HG03469 (cell line): ENCODE measurements at regions not wholly inside any gene's neighbourhood (a gene's known extent, or its start where the extent isn't known, plus 50 kb on each side); places are given as distances from the start of the nearest gene placed in this dataset.

Source experiments
- ATAC-seq: cut with Tn5 transposase; IDR thresholded peaks from one replicate; pipeline ENCODE4 v1.9.1; 2021; ENCODE audit warnings: mild to moderate bottlenecking, moderate library complexity, moderate number of reproducible peaks; ENCODE audit not compliant: unreplicated experiment

- ATAC-seq = no peak
Observed at GRCh38 chr12:22893878-22894277, 268.9 kb downstream of the ETNK1 start.

- ATAC-seq = no peak
Observed at GRCh38 chr12:22899184-22899583, 274.2 kb downstream of the ETNK1 start.

DNA sequence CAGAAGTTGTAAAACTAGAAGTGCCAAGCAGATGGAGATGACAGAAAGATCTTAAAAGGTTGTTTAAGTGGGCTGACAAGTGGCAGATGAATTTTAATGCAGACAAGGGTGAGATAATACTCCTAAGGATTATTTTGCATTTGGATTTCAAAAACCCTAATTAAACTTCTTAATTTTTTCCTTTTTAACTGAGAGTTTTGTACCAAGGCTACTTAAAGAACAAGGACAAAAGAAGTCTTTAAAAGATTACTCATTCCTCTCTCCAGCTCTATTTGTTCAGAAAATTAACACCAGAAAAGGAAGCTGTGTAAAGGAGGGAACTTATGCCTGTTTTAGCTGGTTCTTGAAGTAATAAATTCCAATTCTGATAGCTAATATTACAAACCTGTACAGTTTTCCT lies 275.4 kb downstream of the ETNK1 start:
- ATAC-seq = no peak

GRCh38 chr12:22904485-22904884 lies 279.5 kb downstream of the ETNK1 start:
- ATAC-seq = no peak

GRCh38 chr12:22916241-22916640 lies 291.3 kb downstream of the ETNK1 start:
- no peak for ATAC-seq

DNA sequence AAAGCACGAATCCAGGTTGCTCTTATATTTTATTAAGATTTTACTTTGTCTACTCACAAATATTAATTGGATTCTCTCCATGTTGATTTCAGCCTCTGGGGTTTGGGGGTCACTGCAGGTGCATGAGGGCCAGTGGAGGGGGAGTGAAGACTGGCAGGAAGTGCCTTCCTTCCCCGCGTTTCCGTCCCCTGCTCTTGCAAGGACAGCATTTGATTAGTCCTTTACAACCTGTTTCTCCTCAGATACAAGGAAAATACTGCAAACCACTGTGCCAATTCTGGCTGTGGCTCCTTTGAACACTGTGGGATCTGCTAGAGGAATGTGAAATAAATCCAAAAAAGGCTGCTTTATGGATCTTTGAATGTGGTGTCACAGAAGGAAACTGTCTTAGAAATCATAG lies 291.8 kb downstream of the ETNK1 start:
- no peak for ATAC-seq

GRCh38 chr12:22919883-22920282 lies 294.9 kb downstream of the ETNK1 start:
- no peak for ATAC-seq

- ATAC-seq = no peak
Observed at GRCh38 chr12:22923768-22924167, 298.8 kb downstream of the ETNK1 start.

DNA sequence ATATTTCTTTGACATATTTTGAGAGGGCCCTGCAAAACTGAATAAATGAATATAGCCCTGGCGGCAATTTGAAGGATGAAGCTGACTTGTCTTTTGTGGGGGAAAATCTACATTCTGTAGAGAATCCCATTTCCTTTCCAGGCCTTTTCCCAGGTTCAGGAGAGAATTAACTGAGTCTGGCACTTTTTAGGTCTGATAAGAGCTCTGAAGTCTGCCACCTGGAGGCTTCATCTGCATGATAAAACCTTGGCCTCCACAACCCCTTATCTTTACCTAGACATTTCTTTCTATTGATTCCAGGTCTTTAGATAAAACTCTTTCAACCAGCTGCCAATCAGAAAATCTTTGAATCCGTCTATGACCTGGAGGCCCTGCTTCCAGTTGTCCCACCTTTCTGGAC lies 299.4 kb downstream of the ETNK1 start:
- no peak for ATAC-seq

- no peak for ATAC-seq
Observed at GRCh38 chr12:22925623-22926022, 300.7 kb downstream of the ETNK1 start.

DNA sequence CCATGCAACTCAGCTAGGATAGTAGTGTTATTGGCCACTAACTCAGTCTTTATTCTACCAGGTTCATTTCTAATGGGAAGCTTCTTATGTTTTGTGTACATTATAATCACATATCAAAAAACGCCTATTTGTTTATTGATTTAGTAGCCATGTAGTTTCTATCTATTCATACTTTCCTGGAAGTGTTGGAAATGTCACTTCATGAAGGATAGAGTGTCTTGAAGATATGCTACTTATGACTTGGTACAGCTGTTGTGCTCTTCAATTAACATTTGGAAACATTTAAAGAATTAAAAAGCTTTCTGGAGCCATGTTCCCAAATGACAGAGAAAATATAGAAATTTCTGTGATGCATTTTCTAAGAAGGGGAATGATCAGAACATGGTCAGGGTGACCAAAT lies 307.5 kb downstream of the ETNK1 start:
- ATAC-seq = no peak

- no peak for ATAC-seq
Observed at GRCh38 chr12:22935090-22935489, 310.1 kb downstream of the ETNK1 start.

GRCh38 chr12:22935501-22935900 lies 310.5 kb downstream of the ETNK1 start:
- no peak for ATAC-seq

GRCh38 chr12:22938323-22938722 lies 313.4 kb downstream of the ETNK1 start:
- ATAC-seq = no peak

DNA sequence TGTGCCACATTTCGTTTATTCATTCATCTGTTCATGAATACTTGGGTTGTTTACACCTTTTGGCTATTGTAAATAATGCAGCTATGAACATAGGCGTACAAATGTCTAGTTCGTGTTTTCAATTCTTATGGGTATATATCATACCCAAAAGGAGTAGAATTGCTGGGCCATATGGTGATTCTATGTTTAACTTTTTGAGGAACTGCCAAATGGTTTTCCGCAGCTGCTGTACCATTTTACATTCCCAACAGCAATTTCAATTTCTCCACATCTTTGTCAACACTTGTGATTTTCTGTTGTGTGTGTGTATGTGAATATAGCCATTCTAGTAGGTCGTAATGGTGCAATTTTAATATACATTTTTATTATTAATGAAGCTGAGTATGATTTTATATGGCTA lies 326.2 kb downstream of the ETNK1 start:
- ATAC-seq = no peak

DNA sequence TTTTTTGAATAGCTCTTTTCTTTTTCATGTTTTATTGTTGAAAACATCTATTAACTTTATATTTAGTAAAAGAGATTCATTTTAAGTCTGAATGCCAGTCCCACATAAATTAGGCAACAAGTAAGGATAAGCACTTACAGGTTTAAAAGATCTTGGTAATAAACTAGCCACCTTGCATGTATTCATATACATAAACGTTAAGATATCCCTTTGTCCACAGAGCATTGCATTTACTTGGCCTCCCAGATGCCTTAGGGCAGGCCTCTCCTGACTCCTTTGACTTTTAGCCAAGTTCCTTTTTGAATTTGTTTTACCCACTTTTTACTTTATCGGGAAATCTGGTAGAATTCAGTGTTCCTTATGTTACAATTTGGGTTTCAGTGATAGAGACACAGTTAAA lies 331.7 kb downstream of the ETNK1 start:
- ATAC-seq = no peak

GRCh38 chr12:22967171-22967570 lies 342.2 kb downstream of the ETNK1 start:
- no peak for ATAC-seq

GRCh38 chr12:22969521-22969920 lies 344.6 kb downstream of the ETNK1 start:
- no peak for ATAC-seq

- no peak for ATAC-seq
Observed at GRCh38 chr12:22971247-22971646, 346.3 kb downstream of the ETNK1 start.

- no peak for ATAC-seq
Observed at GRCh38 chr12:22971701-22972191, 346.8 kb downstream of the ETNK1 start.

GRCh38 chr12:22974865-22975264 lies 349.9 kb downstream of the ETNK1 start:
- ATAC-seq = no peak

GRCh38 chr12:22978962-22979361 lies 354.0 kb downstream of the ETNK1 start:
- ATAC-seq = no peak

DNA sequence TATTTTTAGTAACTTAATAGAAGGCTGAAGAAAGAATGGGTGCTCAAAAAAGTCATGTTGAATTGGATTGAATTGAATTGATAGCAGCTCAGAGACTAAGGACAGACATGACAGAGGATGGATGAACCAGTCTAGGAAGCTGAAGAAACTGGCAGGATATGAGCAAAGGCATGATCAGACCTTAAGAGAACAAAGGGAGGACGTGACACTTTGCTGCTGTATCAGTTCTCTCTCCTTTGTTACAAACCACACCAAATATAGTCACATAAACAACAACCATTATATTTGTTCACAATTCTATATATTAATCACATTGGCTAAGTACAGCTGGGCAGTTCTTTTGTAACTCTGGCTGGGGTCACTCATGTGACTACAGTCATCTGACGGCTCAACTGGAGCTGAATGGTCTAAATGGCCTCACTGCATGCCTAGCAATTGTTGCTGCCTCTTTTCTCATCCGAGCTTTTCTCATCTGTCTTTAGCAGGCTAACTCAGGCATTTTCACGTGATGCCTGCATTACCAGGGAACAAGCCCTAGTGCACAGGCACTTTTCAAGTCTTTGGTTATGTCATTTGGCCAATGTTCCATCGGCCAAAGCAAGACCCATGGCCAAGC lies 355.0 kb downstream of the ETNK1 start:
- ATAC-seq = no peak
